ENCODE measurements at regions not wholly inside any gene's neighbourhood (a gene's known extent, or its start where the extent isn't known, plus 50 kb on each side); places are given as distances from the start of the nearest gene placed in this dataset.

DNA sequence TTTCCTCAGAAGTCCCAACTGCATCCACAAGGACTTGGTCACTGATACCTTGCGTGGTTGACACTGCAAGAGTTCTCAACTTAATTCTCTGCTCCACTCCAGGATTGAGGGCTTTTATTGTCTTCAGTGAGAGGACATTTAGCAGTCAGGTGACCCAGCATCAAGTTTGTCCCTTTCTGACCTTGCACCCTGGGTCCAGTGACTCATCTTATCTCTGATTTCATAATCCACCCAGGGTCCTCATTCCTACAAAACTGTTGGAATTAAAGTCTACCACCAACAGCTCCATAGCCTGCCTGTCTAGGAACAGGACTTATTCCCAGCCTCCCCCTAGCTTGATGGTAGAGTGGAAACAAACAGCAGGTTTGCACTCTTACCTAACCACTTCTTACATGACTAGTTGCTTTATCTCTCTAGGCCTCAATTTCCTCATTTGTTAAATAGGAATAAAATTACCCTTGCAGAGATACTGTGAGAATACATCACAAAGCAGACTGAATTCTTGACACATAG lies 151.3 kb upstream of the LPP start:
- peaks cover 0 to 44% (median 24%) of the 10 kb centered on the region in 6 donors for H3K4me1 ChIP-seq
- H3K27ac ChIP-seq = peak overlapping the region in 2 of 8 donors; percentile 14 to 26
- WGBS, 5 donors = 92 to 100% (median 96%) methylated on average over 1 of the region's 1 CpG
- DNase-seq = no peak
- TF ChIP-seq POLR2A (IDR thresholded peaks at IDR 0.05) = no peak
- TF ChIP-seq CTCF (IDR thresholded peaks at IDR 0.05 in 8 of 11, conservative IDR thresholded peaks at IDR 0.05 in 3 of 11) = no peak
- no peak for TF ChIP-seq POLR2AphosphoS5 (IDR thresholded peaks at IDR 0.05)
- no peaks in the 10 kb centered on the region for H3K27me3 ChIP-seq (replicated peaks in 1 of 7)
- H3K9me3 ChIP-seq = no peaks in the 10 kb centered on the region
- intact Hi-C loops (cut with DNase I; ENCODE audit: low total_unique reads) = no loop called here
- no peak overlapping the region for H3K4me3 ChIP-seq
- no peaks in the 10 kb centered on the region for H3K36me3 ChIP-seq

DNA sequence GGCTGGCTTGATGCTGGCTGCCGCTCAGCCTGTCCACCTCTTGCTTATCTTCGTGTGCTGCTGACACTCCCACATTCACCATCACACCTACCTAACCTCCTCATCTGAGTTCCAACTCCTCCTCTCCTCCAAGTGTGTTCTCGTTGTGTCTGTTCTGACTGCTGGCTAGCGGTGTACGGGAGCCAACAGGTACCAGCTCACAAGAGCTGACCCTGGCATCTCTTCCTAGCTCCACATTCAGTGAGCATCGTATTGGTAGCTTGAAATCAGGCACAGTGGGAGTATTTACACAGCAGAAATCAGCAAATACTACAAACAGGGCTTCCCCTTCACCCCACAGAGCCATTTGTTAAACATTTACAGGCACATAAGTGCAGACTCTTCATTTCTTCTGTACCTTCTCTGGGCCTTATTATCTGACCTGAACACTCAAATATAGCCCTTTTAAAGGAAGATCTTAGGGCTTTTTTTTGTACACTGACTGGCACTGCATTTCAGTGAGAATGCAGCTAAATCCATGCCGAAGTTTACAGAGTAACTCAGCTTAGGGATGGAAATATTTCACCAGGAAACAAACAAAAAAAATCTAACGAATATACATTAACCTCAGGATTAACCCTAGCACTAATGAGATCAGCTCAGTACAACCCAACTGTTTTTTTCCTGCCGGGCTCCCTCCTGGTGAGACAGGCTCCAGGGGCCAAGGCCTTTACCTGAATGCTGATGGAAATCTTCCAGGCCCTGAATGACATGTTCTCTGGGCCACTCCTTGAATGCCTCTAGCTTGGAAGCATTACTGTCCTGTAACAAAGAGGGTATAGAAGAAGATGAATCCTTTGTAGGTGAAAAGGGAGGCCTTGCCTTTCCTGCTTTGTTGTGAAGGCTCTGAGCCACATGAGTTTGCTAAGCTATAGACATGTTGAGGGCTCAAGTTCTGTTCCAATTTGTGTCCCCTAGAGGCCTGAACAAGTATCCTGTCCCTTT lies 150.5 kb upstream of the LPP start:
- no peaks in the 10 kb centered on the region for H3K36me3 ChIP-seq
- H3K27me3 ChIP-seq (replicated peaks in 1 of 7) = no peaks in the 10 kb centered on the region
- peak overlapping the region in 2 of 8 donors; percentile 14 to 26 for H3K27ac ChIP-seq
- intact Hi-C loops (cut with DNase I; ENCODE audit: low total_unique reads) = no loop called here
- DNase-seq = no peak
- H3K9me3 ChIP-seq = no peaks in the 10 kb centered on the region
- no peak overlapping the region for H3K4me3 ChIP-seq
- H3K4me1 ChIP-seq = peaks cover 0 to 45% (median 24%) of the 10 kb centered on the region in 6 donors
- no peak for TF ChIP-seq POLR2AphosphoS5 (IDR thresholded peaks at IDR 0.05)
- TF ChIP-seq CTCF (IDR thresholded peaks at IDR 0.05 in 8 of 11, conservative IDR thresholded peaks at IDR 0.05 in 3 of 11) = no peak
- no peak for TF ChIP-seq POLR2A (IDR thresholded peaks at IDR 0.05)
- 84 to 91% (median 88%) methylated on average over 9 of the region's 9 CpGs for WGBS, 5 donors

DNA sequence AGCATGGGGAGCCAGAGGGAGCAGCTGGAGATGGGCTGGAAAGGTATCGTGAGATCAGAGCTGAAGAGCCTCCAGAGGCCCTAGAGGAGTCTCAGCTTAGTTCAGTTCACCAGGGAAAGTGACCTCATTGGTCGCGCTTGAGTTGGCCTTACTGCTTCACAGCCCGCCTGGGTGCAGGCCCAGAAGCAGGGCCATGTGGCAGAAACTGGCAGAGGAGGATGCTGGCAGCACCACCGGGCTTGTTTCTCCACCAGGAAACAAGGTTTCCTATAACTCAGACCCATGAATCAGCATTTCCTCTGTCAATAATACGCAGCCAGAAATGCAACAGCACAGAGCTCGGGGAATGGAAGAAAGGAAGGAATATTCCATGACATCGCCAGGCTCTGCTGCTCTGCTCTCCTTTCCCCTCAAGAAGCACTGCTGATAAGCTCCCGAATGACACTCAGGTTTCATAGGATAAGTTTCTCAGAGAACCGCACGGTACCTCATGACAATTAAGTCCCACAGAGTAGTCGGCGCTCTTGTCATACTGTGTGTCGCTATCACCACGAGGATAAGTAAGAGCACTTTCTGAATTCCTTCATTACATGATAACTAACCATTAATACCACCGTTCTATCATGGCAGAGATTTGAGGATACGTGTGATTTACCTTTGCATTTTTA lies 147.1 kb upstream of the LPP start:
- H3K36me3 ChIP-seq = no peaks in the 10 kb centered on the region
- peaks cover 0 to 13% (median 0%) of the 10 kb centered on the region in 8 donors for H3K9me3 ChIP-seq
- H3K27me3 ChIP-seq (replicated peaks in 1 of 7) = no peaks in the 10 kb centered on the region
- 57 to 71% (median 63%) methylated on average over 17 of the region's 17 CpGs for WGBS, 5 donors
- DNase-seq = no peak
- intact Hi-C loops (cut with DNase I; ENCODE audit: low total_unique reads) = no loop called here
- TF ChIP-seq POLR2A (IDR thresholded peaks at IDR 0.05) (no peak), POLR2AphosphoS5 (IDR thresholded peaks at IDR 0.05) (peak in 2 of 3 donors; percentile 22 to 42), CTCF (IDR thresholded peaks at IDR 0.05 in 8 of 11, conservative IDR thresholded peaks at IDR 0.05 in 3 of 11) (no peak)
- H3K4me1 ChIP-seq = peaks cover 0 to 23% (median 5%) of the 10 kb centered on the region in 6 donors
- peak overlapping the region in 1 of 8 donors; percentile 8 for H3K4me3 ChIP-seq
- H3K27ac ChIP-seq = peak overlapping the region in 6 of 8 donors; percentile 13 to 84 (median 68)

Data from spleen (tissue), 11 donors.